ENCODE measurements at regions not wholly inside any gene's neighbourhood (a gene's known extent, or its start where the extent isn't known, plus 50 kb on each side); places are given as distances from the start of the nearest gene placed in this dataset.
A peak's percentile ranks its signal among the peaks of the same experiment; 100 is the strongest.
"Not testable (repeated sequence)": the region's sequence is repeated elsewhere in the genome, so short reads cannot be mapped to it uniquely, and the experiment has no call there.

DNA sequence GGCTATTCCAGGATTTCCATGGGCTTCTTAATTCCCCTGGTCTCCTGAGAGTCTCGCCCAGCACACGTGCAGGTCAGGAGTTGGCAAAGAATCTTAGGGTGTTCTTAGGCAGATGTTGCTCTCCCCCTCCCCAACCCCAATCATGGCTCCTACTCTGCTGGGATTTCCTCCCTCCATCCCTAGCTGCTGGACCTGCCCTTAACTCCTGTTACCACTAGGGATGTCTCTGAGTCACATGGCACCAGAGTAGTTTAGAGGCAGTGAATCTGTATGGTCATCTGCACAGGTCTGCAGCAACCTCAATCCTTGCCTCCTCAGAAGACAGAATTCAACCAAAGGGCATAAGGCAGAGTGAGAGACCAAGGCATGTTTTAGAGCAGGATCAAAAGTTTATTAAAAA lies 51.8 kb upstream of the CHST3 start:
- WGBS, 2 donors (ENCODE audit: low coverage in 1 of 2) = 82 to 88% methylated on average over 2 of the region's 2 CpGs
- peaks cover 0 to 10% (median 0%) of the 10 kb centered on the region in 3 donors for H3K9me3 ChIP-seq
- H3K36me3 ChIP-seq = no peaks in the 10 kb centered on the region
- ATAC-seq = no peak
- H3K27ac ChIP-seq = no peak overlapping the region
- H3K27me3 ChIP-seq = no peaks in the 10 kb centered on the region
- H3K4me3 ChIP-seq = no peak overlapping the region
- H3K4me1 ChIP-seq = no peaks in the 10 kb centered on the region
- TF ChIP-seq POLR2A (IDR thresholded peaks at IDR 0.05) (no peak), POLR2AphosphoS5 (IDR thresholded peaks at IDR 0.05) (no peak), EP300 (IDR thresholded peaks at IDR 0.05) (no peak), CTCF (IDR thresholded peaks at IDR 0.05) (no peak)

DNA sequence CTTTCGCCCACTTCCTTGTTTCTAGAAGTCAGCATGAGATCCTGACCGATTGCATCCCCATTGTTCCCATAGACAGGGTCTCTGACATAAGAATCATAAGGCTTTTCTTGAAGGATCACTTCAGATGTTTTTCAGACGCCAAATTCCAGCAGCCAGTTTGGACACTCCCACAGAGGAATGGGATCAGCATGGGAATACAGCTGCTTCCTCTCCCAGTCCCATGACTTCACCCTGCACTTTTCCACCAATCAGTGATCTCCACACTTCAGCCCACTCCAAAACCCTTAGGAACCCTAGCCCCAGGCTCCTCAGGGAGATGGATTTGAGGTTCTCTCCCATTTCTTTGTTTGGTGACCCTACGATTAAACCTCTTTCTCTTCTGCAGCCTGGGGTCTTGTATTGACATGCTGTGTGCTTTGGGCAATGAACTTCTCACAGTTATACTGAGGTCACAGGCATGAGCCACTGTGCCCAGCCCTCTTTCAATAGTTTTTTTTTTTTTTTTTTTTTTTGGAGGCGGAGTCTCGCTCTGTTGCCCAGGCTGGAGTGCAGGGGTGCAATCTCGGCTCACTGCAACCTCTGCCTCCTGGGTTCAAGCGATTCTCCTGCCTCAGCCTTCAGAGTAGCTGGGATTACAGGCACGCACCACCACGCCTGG lies 52.8 kb upstream of the CHST3 start:
- no peak overlapping the region for H3K4me3 ChIP-seq
- no peak overlapping the region for H3K27ac ChIP-seq
- H3K4me1 ChIP-seq = no peaks in the 10 kb centered on the region
- no peak for TF ChIP-seq EP300 (IDR thresholded peaks at IDR 0.05)
- TF ChIP-seq POLR2A (IDR thresholded peaks at IDR 0.05) = no peak
- peak; percentile 39 for ATAC-seq
- no peaks in the 10 kb centered on the region for H3K27me3 ChIP-seq
- H3K36me3 ChIP-seq = no peaks in the 10 kb centered on the region
- WGBS, 2 donors (ENCODE audit: low coverage in 1 of 2) = 41 to 76% methylated on average over 2 to 7 of the region's 10 CpGs
- H3K9me3 ChIP-seq = peaks cover 0 to 10% (median 0%) of the 10 kb centered on the region in 3 donors

- TF ChIP-seq EP300 (IDR thresholded peaks at IDR 0.05) (no peak), POLR2AphosphoS5 (IDR thresholded peaks at IDR 0.05) (no peak), CTCF (IDR thresholded peaks at IDR 0.05) (no peak), POLR2A (IDR thresholded peaks at IDR 0.05) (no peak)
Measured at GRCh38 chr10:71909399-71910083, 54.7 kb upstream of the CHST3 start.

DNA sequence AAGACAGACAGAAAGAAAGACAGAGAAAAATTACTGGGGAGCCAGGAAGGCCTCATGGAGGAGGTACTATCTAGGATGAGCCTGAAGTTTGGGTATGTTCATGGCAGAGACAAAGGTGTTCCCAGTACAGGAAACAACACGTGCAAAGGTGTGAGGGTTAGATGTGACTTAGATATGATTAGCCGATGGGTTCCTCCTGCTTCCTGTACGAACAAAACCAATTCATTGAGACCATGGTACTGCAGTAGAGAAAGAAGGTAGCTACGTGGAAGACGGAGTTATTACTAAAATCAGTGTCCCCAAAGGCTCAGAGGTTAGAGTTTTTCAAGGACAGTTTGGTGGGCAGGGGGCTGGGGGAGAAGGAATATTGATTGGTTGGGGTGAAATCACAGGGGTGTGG lies 55.2 kb upstream of the CHST3 start:
- no peaks in the 10 kb centered on the region for H3K27me3 ChIP-seq
- peaks cover 0 to 10% (median 0%) of the 10 kb centered on the region in 3 donors for H3K9me3 ChIP-seq
- WGBS, 2 donors (ENCODE audit: low coverage in 1 of 2) = 63 to 87% methylated on average over 2 to 5 of the region's 5 CpGs
- no peak for TF ChIP-seq CTCF (IDR thresholded peaks at IDR 0.05)
- TF ChIP-seq EP300 (IDR thresholded peaks at IDR 0.05) = no peak
- TF ChIP-seq POLR2AphosphoS5 (IDR thresholded peaks at IDR 0.05) = no peak
- TF ChIP-seq POLR2A (IDR thresholded peaks at IDR 0.05) = no peak
- H3K4me1 ChIP-seq = no peaks in the 10 kb centered on the region
- ATAC-seq = no peak
- H3K4me3 ChIP-seq = no peak overlapping the region
- no peaks in the 10 kb centered on the region for H3K36me3 ChIP-seq
- H3K27ac ChIP-seq = no peak overlapping the region

More at GRCh38 chr10:71909399-71910083, 54.7 kb upstream of the CHST3 start:
- Histone ChIP-seq H3K4me1 (no peaks in the 10 kb centered on the region), H3K27me3 (no peaks in the 10 kb centered on the region), H3K27ac (no peak overlapping the region), H3K36me3 (no peaks in the 10 kb centered on the region), H3K9me3 (peaks cover 0 to 10% (median 0%) of the 10 kb centered on the region in 3 donors), H3K4me3 (no peak overlapping the region)
- no peak for ATAC-seq
- WGBS, 2 donors (ENCODE audit: low coverage in 1 of 2) = 62 to 90% methylated on average over 2 to 8 of the region's 8 CpGs

- no peak for TF ChIP-seq POLR2A (IDR thresholded peaks at IDR 0.05)
- no peak for TF ChIP-seq EP300 (IDR thresholded peaks at IDR 0.05)
- TF ChIP-seq POLR2AphosphoS5 (IDR thresholded peaks at IDR 0.05) = no peak
- no peak for TF ChIP-seq CTCF (IDR thresholded peaks at IDR 0.05)
- ATAC-seq = no peak
Measured at GRCh38 chr10:71905164-71905563, 54.1 kb upstream of the PSAP start.

DNA sequence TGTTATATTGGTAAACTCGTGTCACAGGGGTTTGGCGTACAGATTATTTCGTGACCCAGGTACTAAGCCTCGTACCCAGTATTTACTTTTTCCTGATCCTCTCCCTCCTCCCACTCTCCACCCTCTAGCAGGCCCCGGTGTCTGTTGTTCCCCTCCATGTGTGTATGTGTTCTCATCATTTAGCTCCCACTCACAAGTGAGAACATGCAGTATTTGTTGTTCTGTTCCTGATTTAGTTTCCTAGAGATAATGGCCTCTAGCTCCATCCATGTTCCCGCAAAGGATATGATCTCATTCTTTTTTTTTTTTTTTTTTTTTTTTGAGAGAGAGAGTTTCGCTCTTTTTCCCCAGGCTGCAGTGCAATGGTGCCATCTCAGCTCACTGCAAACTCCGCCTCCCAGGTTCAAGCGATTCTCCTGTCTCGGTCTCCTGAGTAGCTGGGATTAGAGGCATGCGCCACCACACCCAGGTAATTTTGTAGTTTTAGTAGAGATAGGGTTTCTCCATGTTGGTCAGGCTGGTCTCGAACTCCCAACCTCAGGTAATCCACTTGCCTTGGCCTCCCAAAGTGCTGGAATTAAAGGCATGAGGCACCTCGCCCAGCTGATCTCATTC lies 52.7 kb upstream of the PSAP start:
- not testable (repeated sequence) for H3K36me3 ChIP-seq, H3K4me3 ChIP-seq, ATAC-seq, H3K27ac ChIP-seq, H3K9me3 ChIP-seq, H3K27me3 ChIP-seq, H3K4me1 ChIP-seq
- WGBS, 2 donors (ENCODE audit: low coverage in 1 of 2) = 68 to 74% methylated on average over 7 to 8 of the region's 13 CpGs

More at GRCh38 chr10:71905164-71905563, 54.1 kb upstream of the PSAP start:
- no peaks in the 10 kb centered on the region for H3K4me1 ChIP-seq
- H3K27me3 ChIP-seq = no peaks in the 10 kb centered on the region
- H3K9me3 ChIP-seq = no peaks in the 10 kb centered on the region
- H3K36me3 ChIP-seq = no peaks in the 10 kb centered on the region
- 100% methylated on average over 1 of the region's 1 CpG; no CpG with 5 or more reads in 1 of the 2 donors for WGBS, 2 donors (ENCODE audit: low coverage in 1 of 2)
- H3K4me3 ChIP-seq = no peak overlapping the region
- H3K27ac ChIP-seq = no peak overlapping the region

All from gastroesophageal sphincter (tissue), 4 donors.